ENCODE measurements at regions not wholly inside any gene's neighbourhood (a gene's known extent, or its start where the extent isn't known, plus 50 kb on each side); places are given as distances from the start of the nearest gene placed in this dataset.
A peak's percentile ranks its signal among the peaks of the same experiment; 100 is the strongest.

- CTCF ChIA-PET, result interaction anchor here (0.8 to 1.8 kb wide), 4 partner anchors 9 to 164 kb away, joined by 3 to 6 read pairs (median 4); no protein-coding TSS in a partner anchor
- Mint-ChIP-seq H3K4me3 (no peak overlapping the region), H3K27ac (no peak overlapping the region), H3K36me3 (ENCODE audit: low read depth) (no peaks in the 10 kb centered on the region), H3K27me3 (no peaks in the 10 kb centered on the region), H3K9me3 (peaks cover 3% of the 10 kb centered on the region), H3K4me1 (peaks cover 73% of the 10 kb centered on the region)
- no peak for DNase-seq
- POLR2A ChIA-PET, result no interaction called here
Measured at GRCh38 chr7:131232768-131233167, 94.9 kb upstream of the MKLN1 start.

- H3K4me3 Mint-ChIP-seq, result no peak overlapping the region
- no peak for DNase-seq
- H3K9me3 Mint-ChIP-seq, result peaks cover 3% of the 10 kb centered on the region
- ChIA-PET CTCF (interaction anchor here (0.8 to 1.8 kb wide), 2 partner anchors 42 to 164 kb away, joined by 4 read pairs; no protein-coding TSS in a partner anchor), POLR2A (no interaction called here)
- peaks cover 77% of the 10 kb centered on the region for H3K4me1 Mint-ChIP-seq
- no peaks in the 10 kb centered on the region for H3K27me3 Mint-ChIP-seq
- H3K36me3 Mint-ChIP-seq (ENCODE audit: low read depth), result no peaks in the 10 kb centered on the region
- H3K27ac Mint-ChIP-seq, result no peak overlapping the region
Measured at GRCh38 chr7:131233193-131233592, 94.5 kb upstream of the MKLN1 start.

DNA sequence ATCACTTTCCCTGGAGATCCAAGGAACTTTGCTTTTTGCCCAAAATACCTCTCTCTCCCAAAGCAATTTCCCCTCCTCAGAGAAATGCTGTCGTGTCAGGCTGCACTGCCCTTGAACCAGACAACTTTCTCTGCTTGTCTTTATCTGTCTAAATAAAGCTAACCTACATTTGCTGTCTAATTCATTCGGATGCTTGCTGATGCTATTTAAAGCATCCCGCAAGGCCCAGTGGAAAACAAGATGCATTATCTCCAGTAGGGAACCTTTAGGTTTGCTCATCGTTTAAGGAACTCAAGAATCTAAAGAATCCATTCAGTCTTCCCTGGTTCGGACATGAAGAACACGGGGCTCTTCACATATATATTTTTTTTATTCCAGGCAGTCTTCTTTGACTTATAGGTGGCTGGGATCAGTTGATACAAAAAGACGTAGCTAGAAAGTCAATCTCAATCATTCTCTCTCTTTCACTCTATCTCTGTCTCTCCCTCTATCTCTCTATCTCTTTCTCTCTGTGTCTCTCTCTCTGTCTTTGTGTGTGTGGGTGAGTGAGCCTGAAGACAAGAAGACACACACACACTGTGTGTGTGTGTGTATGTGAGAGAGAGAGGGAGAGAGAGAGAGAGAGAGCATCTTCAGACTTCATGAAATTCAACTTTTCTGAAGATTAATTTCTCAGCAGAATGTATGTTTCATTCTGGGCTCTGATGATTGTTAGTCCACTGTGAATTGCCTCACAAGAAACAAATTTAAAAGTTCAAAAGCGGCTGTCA, 92.8 kb upstream of the MKLN1 start:
- peaks cover 2% of the 10 kb centered on the region for H3K36me3 Mint-ChIP-seq (ENCODE audit: low read depth)
- peaks cover 4% of the 10 kb centered on the region for H3K9me3 Mint-ChIP-seq
- ChIA-PET CTCF (interaction anchor here (2.1 kb wide), 1 partner anchor 11 kb away, joined by 8 read pairs; no protein-coding TSS in a partner anchor), POLR2A (interaction anchor here (0.6 kb wide), 1 partner anchor 93 kb away, joined by 3 read pairs; the partner anchor contains the start of gene MKLN1)
- peak overlapping the region; percentile 86 for H3K27ac Mint-ChIP-seq
- peak overlapping the region; percentile 6 for H3K4me3 Mint-ChIP-seq
- DNase-seq, result no peak
- no peaks in the 10 kb centered on the region for H3K27me3 Mint-ChIP-seq
- H3K4me1 Mint-ChIP-seq, result peaks cover 76% of the 10 kb centered on the region

GRCh38 chr7:131235489-131236317, 92.0 kb upstream of the MKLN1 start:
- peak overlapping the region; percentile 3 for H3K4me3 Mint-ChIP-seq
- DNase-seq, result peak; percentile 85
- H3K27me3 Mint-ChIP-seq, result no peaks in the 10 kb centered on the region
- peaks cover 4% of the 10 kb centered on the region for H3K9me3 Mint-ChIP-seq
- ChIA-PET CTCF (interaction anchor here (0.7 to 2.1 kb wide), 4 partner anchors 12 to 46 kb away, joined by 3 to 8 read pairs (median 3); no protein-coding TSS in a partner anchor), POLR2A (interaction anchor here (0.6 kb wide), 1 partner anchor 92 kb away, joined by 3 read pairs; the partner anchor contains the start of gene MKLN1)
- peaks cover 2% of the 10 kb centered on the region for H3K36me3 Mint-ChIP-seq (ENCODE audit: low read depth)
- peak overlapping the region; percentile 86 for H3K27ac Mint-ChIP-seq
- peaks cover 68% of the 10 kb centered on the region for H3K4me1 Mint-ChIP-seq

DNA sequence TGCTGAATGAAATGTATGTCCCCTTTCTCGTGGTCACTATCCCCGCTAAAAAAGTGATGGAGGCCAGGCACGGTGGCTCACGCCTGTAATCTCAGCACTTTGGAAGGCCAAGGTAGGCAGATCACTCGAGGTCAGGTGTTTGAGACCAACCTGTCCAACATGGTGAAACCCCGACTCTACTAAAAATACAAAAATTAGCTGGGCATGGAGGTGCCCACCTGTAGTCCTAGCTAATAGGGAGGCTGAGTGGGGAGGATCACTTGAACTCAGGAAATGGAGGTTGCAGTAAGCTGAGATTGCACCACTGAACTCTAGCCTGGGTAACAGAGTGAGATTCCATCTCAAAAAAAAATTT, 91.4 kb upstream of the MKLN1 start:
- H3K27ac Mint-ChIP-seq, result no peak overlapping the region
- H3K4me1 Mint-ChIP-seq, result peaks cover 64% of the 10 kb centered on the region
- no peak for DNase-seq
- H3K9me3 Mint-ChIP-seq, result peaks cover 4% of the 10 kb centered on the region
- ChIA-PET POLR2A (no interaction called here), CTCF (interaction anchor here (0.7 to 2.3 kb wide), 5 partner anchors 13 to 47 kb away, joined by 3 to 8 read pairs (median 3); no protein-coding TSS in a partner anchor)
- no peak overlapping the region for H3K4me3 Mint-ChIP-seq
- H3K36me3 Mint-ChIP-seq (ENCODE audit: low read depth), result peaks cover 2% of the 10 kb centered on the region
- H3K27me3 Mint-ChIP-seq, result no peaks in the 10 kb centered on the region

DNA sequence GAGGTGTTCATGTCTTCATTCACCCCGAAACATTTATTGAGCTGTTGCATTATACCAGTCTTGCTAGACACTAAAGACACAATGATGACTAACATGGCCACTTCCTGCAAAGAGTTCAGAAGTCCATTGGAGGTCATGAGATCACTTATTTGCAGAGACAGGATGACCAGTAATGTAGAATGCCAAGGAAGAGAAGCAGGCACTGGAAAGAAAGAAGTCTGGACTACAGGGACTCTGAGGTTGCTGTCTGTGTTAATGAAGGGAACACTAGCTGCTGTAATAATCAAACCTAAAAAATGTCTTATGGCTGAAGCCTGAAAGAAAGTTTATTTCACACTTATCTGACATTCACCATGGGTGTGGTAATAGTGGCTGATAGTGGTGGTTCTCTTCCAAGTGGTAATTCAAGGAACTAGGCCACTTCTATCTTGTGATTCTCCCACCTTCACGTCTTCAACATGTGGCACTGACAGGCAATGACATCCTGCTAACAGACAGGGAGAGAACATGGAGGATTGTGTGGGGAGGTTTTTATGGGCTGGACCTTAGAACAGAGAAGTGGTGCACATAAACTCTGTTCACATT, 89.2 kb upstream of the MKLN1 start:
- POLR2A ChIA-PET, result interaction anchor here (0.6 to 0.7 kb wide), 2 partner anchors 38 to 1921 kb away, joined by 3 to 4 read pairs; no protein-coding TSS in a partner anchor
- CTCF ChIA-PET, result interaction anchor here (0.6 to 2.3 kb wide), 6 partner anchors 10 to 152 kb away, joined by 3 to 7 read pairs (median 4); no protein-coding TSS in a partner anchor
- H3K4me3 Mint-ChIP-seq, result no peak overlapping the region
- H3K27ac Mint-ChIP-seq, result no peak overlapping the region
- DNase-seq, result no peak
- peaks cover 4% of the 10 kb centered on the region for H3K9me3 Mint-ChIP-seq
- peaks cover 2% of the 10 kb centered on the region for H3K36me3 Mint-ChIP-seq (ENCODE audit: low read depth)
- H3K27me3 Mint-ChIP-seq, result no peaks in the 10 kb centered on the region
- H3K4me1 Mint-ChIP-seq, result peaks cover 49% of the 10 kb centered on the region

DNA sequence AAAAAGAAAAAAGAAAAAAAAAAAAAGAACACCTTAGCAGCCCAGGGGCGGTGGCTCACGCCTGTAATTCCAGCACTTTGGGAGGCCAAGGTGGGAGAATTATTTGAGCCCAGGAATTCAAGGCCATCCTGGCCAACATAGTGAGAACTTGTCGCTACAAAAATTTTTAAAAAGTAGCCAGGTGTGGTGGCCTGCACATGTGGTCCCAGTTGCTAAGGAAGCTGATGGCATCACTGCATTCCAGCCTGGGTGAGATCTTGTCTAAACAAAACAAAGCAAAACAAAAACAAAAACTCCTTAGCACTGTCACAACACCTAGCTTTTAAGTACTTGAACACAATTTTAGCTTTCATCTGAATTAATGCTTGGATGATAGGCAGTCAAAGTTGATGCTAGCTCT, 86.3 kb upstream of the MKLN1 start:
- no peak overlapping the region for H3K4me3 Mint-ChIP-seq
- no peak overlapping the region for H3K27ac Mint-ChIP-seq
- H3K27me3 Mint-ChIP-seq, result no peaks in the 10 kb centered on the region
- H3K4me1 Mint-ChIP-seq, result peaks cover 24% of the 10 kb centered on the region
- H3K36me3 Mint-ChIP-seq (ENCODE audit: low read depth), result peaks cover 2% of the 10 kb centered on the region
- CTCF ChIA-PET, result interaction anchor here (0.7 to 1.0 kb wide), 2 partner anchors 8 to 10 kb away, joined by 3 to 4 read pairs; no protein-coding TSS in a partner anchor
- no peak for DNase-seq
- POLR2A ChIA-PET, result no interaction called here
- H3K9me3 Mint-ChIP-seq, result peaks cover 4% of the 10 kb centered on the region

GRCh38 chr7:131242123-131242650, 85.5 kb upstream of the MKLN1 start:
- peaks cover 2% of the 10 kb centered on the region for H3K36me3 Mint-ChIP-seq (ENCODE audit: low read depth)
- H3K4me1 Mint-ChIP-seq, result peaks cover 16% of the 10 kb centered on the region
- ChIA-PET CTCF (no interaction called here), POLR2A (no interaction called here)
- no peak overlapping the region for H3K4me3 Mint-ChIP-seq
- peaks cover 4% of the 10 kb centered on the region for H3K9me3 Mint-ChIP-seq
- no peak overlapping the region for H3K27ac Mint-ChIP-seq
- no peaks in the 10 kb centered on the region for H3K27me3 Mint-ChIP-seq
- DNase-seq, result no peak

- Mint-ChIP-seq H3K27me3 (no peaks in the 10 kb centered on the region), H3K9me3 (no peaks in the 10 kb centered on the region), H3K27ac (no peak overlapping the region), H3K36me3 (ENCODE audit: low read depth) (no peaks in the 10 kb centered on the region), H3K4me1 (no peaks in the 10 kb centered on the region), H3K4me3 (no peak overlapping the region)
- no peak for DNase-seq
- ChIA-PET POLR2A (no interaction called here), CTCF (interaction anchor here (1.2 to 1.7 kb wide), 2 partner anchors 12 to 13 kb away, joined by 3 read pairs; no protein-coding TSS in a partner anchor)
Measured at GRCh38 chr7:131244259-131244852, 83.3 kb upstream of the MKLN1 start.

- no peaks in the 10 kb centered on the region for H3K27me3 Mint-ChIP-seq
- ChIA-PET CTCF (interaction anchor here (0.5 kb wide), 1 partner anchor 8 kb away, joined by 3 read pairs; no protein-coding TSS in a partner anchor), POLR2A (no interaction called here)
- no peak overlapping the region for H3K27ac Mint-ChIP-seq
- no peak overlapping the region for H3K4me3 Mint-ChIP-seq
- H3K4me1 Mint-ChIP-seq, result peaks cover under 1% of the 10 kb centered on the region
- no peaks in the 10 kb centered on the region for H3K36me3 Mint-ChIP-seq (ENCODE audit: low read depth)
- DNase-seq, result no peak
- peaks cover 5% of the 10 kb centered on the region for H3K9me3 Mint-ChIP-seq
Measured at GRCh38 chr7:131249003-131249402, 78.7 kb upstream of the MKLN1 start.

DNA sequence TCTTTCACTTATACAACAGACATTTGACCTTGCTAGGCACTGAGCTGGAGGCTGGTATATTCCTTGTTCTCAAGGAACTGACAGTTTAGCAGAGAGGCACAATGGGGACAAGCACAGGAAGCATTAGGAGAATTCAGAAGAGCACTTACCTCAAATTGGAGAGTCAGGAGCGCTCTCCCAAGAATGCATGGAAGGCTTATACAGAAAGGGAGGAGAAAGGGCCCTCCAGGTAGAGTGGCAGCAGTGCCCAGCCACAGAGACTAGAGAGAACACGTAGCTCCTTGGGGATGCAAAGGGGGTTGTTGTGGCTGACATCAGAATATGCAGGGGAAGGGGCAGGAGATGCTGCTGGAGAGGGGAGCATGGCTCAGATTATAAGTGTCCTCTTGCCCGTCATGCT, 78.2 kb upstream of the MKLN1 start:
- no peaks in the 10 kb centered on the region for H3K27me3 Mint-ChIP-seq
- ChIA-PET POLR2A (no interaction called here), CTCF (interaction anchor here (0.5 kb wide), 1 partner anchor 9 kb away, joined by 3 read pairs; no protein-coding TSS in a partner anchor)
- H3K36me3 Mint-ChIP-seq (ENCODE audit: low read depth), result peaks cover 3% of the 10 kb centered on the region
- DNase-seq, result no peak
- H3K4me1 Mint-ChIP-seq, result peaks cover 3% of the 10 kb centered on the region
- no peak overlapping the region for H3K27ac Mint-ChIP-seq
- H3K9me3 Mint-ChIP-seq, result peaks cover 8% of the 10 kb centered on the region
- no peak overlapping the region for H3K4me3 Mint-ChIP-seq

DNA sequence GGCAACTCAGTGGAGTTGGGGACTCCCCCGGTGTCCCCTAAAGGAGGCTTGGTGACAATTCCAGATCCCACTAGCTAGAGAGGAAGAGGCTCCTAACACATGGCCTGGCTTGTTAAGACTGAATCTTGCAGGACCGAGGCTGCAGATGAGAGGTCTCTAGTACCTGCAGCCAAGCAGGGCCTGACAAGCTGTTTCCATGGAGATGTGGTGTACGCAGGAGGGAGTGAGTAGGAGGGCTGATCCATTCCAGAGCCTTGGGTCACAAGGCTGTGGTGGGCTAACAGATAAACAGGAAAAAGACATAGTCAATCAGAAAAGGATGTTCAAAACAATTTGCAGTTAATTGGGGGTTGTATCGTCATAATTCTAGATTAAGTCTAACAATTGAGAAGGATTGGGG, 77.3 kb upstream of the MKLN1 start:
- H3K4me1 Mint-ChIP-seq, result peaks cover 3% of the 10 kb centered on the region
- no peak overlapping the region for H3K27ac Mint-ChIP-seq
- ChIA-PET POLR2A (no interaction called here), CTCF (interaction anchor here (1.4 kb wide), 1 partner anchor 9 kb away, joined by 4 read pairs; no protein-coding TSS in a partner anchor)
- peaks cover 2% of the 10 kb centered on the region for H3K27me3 Mint-ChIP-seq
- H3K9me3 Mint-ChIP-seq, result peaks cover 14% of the 10 kb centered on the region
- no peak overlapping the region for H3K4me3 Mint-ChIP-seq
- peaks cover 4% of the 10 kb centered on the region for H3K36me3 Mint-ChIP-seq (ENCODE audit: low read depth)
- DNase-seq, result no peak

Data from activated CD4-positive, alpha-beta T cell treated with anti-CD3 and anti-CD28 coated beads, Interleukin-2, amount 10 ng/mL, durations not matched to agents 7 days and 5 days (primary cell).